Heart right ventricle (tissue), 16 donors: ENCODE measurements at regions not wholly inside any gene's neighbourhood (a gene's known extent, or its start where the extent isn't known, plus 50 kb on each side); places are given as distances from the start of the nearest gene placed in this dataset.

Source experiments
- ATAC-seq, 8 donors: fragments of 200-7000 bp; cut with Tn5 transposase; one replicate each; pipeline ENCODE4 v1.9.1; 2020; ENCODE audit warnings: mild to moderate bottlenecking in 8 of 8, moderate library complexity in 8 of 8, moderate number of reproducible peaks in 1 of 8
- DNase-seq, 2 donors: peaks; one replicate each; pipeline ENCODE4 v3.0.0-alpha.2; 2020
- H3K27ac ChIP-seq, 10 donors: fragments of 200-600 bp; sonication (generic) in 2 of 10; one replicate each; pipeline versions ENCODE4 v1.5.0 to v1.8.0; 2020 to 2022; ENCODE audit warnings: mild to moderate bottlenecking in 3 of 10
- H3K27me3 ChIP-seq, 7 donors: fragments of 200-600 bp; one replicate each; pipeline ENCODE4 v1.8.0; 2021 to 2022; ENCODE audit warnings: mild to moderate bottlenecking in 2 of 7
- H3K36me3 ChIP-seq, 9 donors: fragments of 200-600 bp; sonication (generic) in 1 of 9; one replicate each; pipeline versions ENCODE4 v1.5.0 to v1.8.0; 2020 to 2022; ENCODE audit warnings: mild to moderate bottlenecking in 2 of 9
- H3K4me1 ChIP-seq, 9 donors: fragments of 200-600 bp; sonication (generic) in 1 of 9; one replicate each; pipeline versions ENCODE4 v1.5.0 to v1.8.0; 2020 to 2022; ENCODE audit warnings: mild to moderate bottlenecking in 4 of 9
- H3K4me3 ChIP-seq, 10 donors: fragments of 200-600 bp; sonication (generic) in 2 of 10; one replicate each; pipeline versions ENCODE4 v1.5.0 to v1.8.0; 2020 to 2022; ENCODE audit warnings: mild to moderate bottlenecking in 7 of 10, moderate library complexity in 2 of 10
- H3K9me3 ChIP-seq, 11 donors: fragments of 200-600 bp in 10 of 11; sonication (generic) in 2 of 11; one replicate each; pipeline versions ENCODE4 v1.5.0 to v1.8.0; 2013 to 2022; ENCODE audit warnings: mild to moderate bottlenecking in 2 of 11, control low read depth in 1 of 11, moderate library complexity in 1 of 11
- CTCF ChIP-seq, 9 donors: fragments of 200-600 bp; sonication (generic) in 2 of 9; IDR thresholded peaks; one replicate each; pipeline versions ENCODE4 v1.5.0 to v1.8.0; 2021 to 2022; ENCODE audit warnings: antibody characterized with exemption in 9 of 9, mild to moderate bottlenecking in 5 of 9, moderate library complexity in 1 of 9
- WGBS, 2 donors: extraction: QIAGEN DNeasy Blood & Tissue Kit; methylation state at CpG; one replicate each; pipeline ENCODE4 v1.1.7; 2013; ENCODE audit warnings: inconsistent platforms in 1 of 2; 5-methylcytosine and 5-hydroxymethylcytosine counted together
- intact Hi-C, 10 donors: fragments of 100-400 bp; cut with DNase I; formaldehyde crosslinking; loops; one replicate each; pipeline versions ENCODE4 v1.11.1 to v1.14.2; 2022
- donor health status: Arrhythmogenic right ventricular cardiomyopathy.
- donor health status: ischemic (EF 13 %, LVEDD 7.1; RV severe dilation, severe dysfunction).
- donor health status: healthy with polysubstance abuse.
- donor health status: DM: no; HTN: yes; CAD: no.
- donor health status: DM: no; HTN: no; CAD: no.
- donor health status: ischemic (EF 25% LVEDD 6.9; RV normal size, moderate dysfunction).
- donor health status: ischemic (EF 25% LVEDD 5.7; RV mildly dilated, moderate dysfunction).
- donor health status: healthy.
- donor health status: DM: yes; HTN: yes; CAD: no.
- donor health status: Ischemic cardiomyopathy.
- donor health status: ischemic (EF 35%, LVEDD 5.7; RV mildly dilated, moderate dysfunction).
- donor health status: nonischemic (EF 11% LVEDD 7.7; RV severe dilation, severe dysfunction).
- donor health status: DM: yes; HTN: yes; CAD: no.
- donor health status: PGD.
- donor health status: ischemic (EF 29% LVEDD 5.4; RV normal size, mild dysfunction).
- donor health status: nonischemic (EF 23%, LVEDD 6.1; RV moderate dilation, normal function).

- TF ChIP-seq CTCF (IDR thresholded peaks at IDR 0.05): no peak
- no peak for DNase-seq
- H3K4me3 ChIP-seq: no peak overlapping the region
- no peak overlapping the region for H3K27ac ChIP-seq
- H3K27me3 ChIP-seq: no peaks in the 10 kb centered on the region
- 0 to 13% methylated on average over 1 of the region's 1 CpG for WGBS, 2 donors
- H3K36me3 ChIP-seq: no peaks in the 10 kb centered on the region
- H3K4me1 ChIP-seq: no peaks in the 10 kb centered on the region
- H3K9me3 ChIP-seq: peaks cover 0 to 12% (median 0%) of the 10 kb centered on the region in 11 donors
- intact Hi-C loops: no loop called here
- no peak for ATAC-seq
These were observed 189.1 kb upstream of the EYS start for GRCh38 chr6:65896140-65896539.

DNA sequence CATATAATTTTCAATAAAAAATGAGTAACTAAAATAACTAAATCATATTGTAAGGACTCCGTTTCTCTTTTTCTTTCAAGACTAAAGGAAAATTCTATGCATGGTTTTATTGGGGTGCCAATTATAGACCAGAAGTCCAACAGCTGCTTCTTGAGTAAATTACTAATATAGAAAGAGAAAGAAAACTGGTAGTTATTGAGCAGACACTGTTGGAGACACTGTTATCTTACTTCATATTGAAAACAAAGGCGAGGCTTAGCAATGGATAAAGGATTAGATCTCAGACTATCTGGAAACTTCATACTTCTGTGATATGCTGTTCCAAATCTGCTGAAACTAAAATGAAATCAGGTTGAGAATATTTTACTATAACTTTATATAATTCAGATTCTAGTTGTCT is 169.6 kb upstream of the EYS start:
- ATAC-seq: no peak
- Histone ChIP-seq H3K9me3 (no peaks in the 10 kb centered on the region), H3K4me1 (no peaks in the 10 kb centered on the region), H3K27ac (no peak overlapping the region), H3K4me3 (no peak overlapping the region), H3K27me3 (no peaks in the 10 kb centered on the region), H3K36me3 (no peaks in the 10 kb centered on the region)
- no peak for TF ChIP-seq CTCF (IDR thresholded peaks at IDR 0.05)
- intact Hi-C loops: no loop called here
- DNase-seq: no peak
- WGBS, 2 donors: 80 to 81% methylated on average over 2 of the region's 2 CpGs

GRCh38 chr6:65852369-65852852 is 145.4 kb upstream of the EYS start:
- Histone ChIP-seq H3K36me3 (peaks cover 0 to 3% (median 0%) of the 10 kb centered on the region in 9 donors), H3K9me3 (peaks cover 0 to 4% (median 0%) of the 10 kb centered on the region in 11 donors), H3K4me3 (no peak overlapping the region), H3K27ac (no peak overlapping the region), H3K27me3 (no peaks in the 10 kb centered on the region), H3K4me1 (no peaks in the 10 kb centered on the region)
- no peak for TF ChIP-seq CTCF (IDR thresholded peaks at IDR 0.05)
- ATAC-seq: no peak
- 80 to 87% methylated on average over 2 of the region's 2 CpGs for WGBS, 2 donors
- intact Hi-C loops: no loop called here
- no peak for DNase-seq

DNA sequence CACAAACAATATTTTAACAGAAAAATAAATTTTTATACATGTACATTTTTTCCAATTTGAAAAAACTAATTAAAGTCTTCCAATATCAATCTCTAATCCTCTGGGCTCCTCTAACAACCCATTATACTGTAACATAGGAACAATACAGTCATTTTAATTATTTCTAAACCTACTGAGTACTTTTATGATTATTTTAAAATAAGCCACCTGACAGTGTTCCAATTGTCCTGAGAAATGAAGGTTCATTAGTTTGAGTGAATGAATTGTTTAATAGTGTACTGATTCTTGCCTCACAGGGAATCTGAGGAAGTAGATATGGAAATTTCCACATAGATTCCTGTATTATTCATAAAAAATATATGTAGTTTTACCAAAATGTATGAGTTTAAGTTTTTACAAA is 123.1 kb upstream of the EYS start:
- TF ChIP-seq CTCF (IDR thresholded peaks at IDR 0.05): no peak
- ATAC-seq (no peak), DNase-seq (no peak)
- no peak overlapping the region for H3K27ac ChIP-seq
- no peaks in the 10 kb centered on the region for H3K27me3 ChIP-seq
- H3K4me1 ChIP-seq: no peaks in the 10 kb centered on the region
- H3K36me3 ChIP-seq: no peaks in the 10 kb centered on the region
- peaks cover 0 to 12% (median 0%) of the 10 kb centered on the region in 11 donors for H3K9me3 ChIP-seq
- intact Hi-C loops: no loop called here
- no peak overlapping the region for H3K4me3 ChIP-seq
